HT-29 (cell line): ENCODE measurements at regions not wholly inside any gene's neighbourhood (a gene's known extent, or its start where the extent isn't known, plus 50 kb on each side); places are given as distances from the start of the nearest gene placed in this dataset.

Experiments used
- DNase-seq: peaks from one replicate; pipeline ENCODE4 v3.0.0-alpha.2; 2015; ENCODE audit warnings: low spot score

- DNase-seq, result no peak
These were observed 130.2 kb upstream of the FSTL4 start for GRCh38 chr5:133742431-133742988.

- DNase-seq, result no peak
These were observed 129.5 kb upstream of the FSTL4 start for GRCh38 chr5:133741818-133742355.

DNA sequence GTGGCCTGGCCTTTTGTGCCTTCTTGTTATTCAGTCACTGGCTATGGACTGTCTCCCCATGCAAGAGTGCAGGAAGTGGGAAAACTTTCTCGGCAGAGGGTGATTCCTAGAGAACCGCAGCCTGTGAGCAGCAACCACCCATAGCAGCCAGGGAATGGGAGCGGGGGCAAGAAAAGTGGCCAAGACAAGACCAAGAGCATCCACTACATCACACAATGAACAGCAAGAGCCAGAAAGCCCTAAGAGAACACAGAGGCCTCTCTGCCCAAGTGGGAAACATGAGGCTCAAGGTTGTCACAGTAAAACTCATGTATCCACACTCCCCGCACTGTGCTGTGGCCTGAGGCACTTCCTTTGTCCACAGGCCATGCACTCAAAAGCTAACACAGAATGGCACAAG lies 129.1 kb upstream of the FSTL4 start:
- no peak for DNase-seq

- DNase-seq, result no peak
These were observed 126.9 kb upstream of the FSTL4 start for GRCh38 chr5:133739181-133739780.

- DNase-seq, result no peak
These were observed 125.9 kb upstream of the FSTL4 start for GRCh38 chr5:133738271-133738670.

GRCh38 chr5:133736512-133736911 lies 124.2 kb upstream of the FSTL4 start:
- no peak for DNase-seq

DNA sequence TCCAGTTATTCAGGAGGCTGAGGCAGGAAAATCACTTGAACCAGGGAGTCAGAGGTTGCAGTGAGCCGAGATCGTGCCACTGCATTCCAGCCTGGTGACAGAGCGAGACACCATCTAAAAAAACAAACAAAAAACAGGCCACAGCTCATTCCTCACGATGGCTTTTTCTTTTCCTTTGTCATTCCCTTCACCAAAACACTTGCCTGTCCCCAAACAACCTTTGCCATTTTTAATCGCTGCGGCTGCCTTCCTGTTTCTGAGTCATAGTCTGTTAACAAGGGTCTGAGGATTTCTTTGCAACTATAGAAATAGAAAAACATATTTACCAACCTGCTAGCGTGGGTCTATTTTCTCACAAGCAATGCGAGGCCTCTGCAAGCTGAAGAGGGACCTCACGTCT lies 123.0 kb upstream of the FSTL4 start:
- DNase-seq, result no peak

- no peak for DNase-seq
These were observed 122.6 kb upstream of the FSTL4 start for GRCh38 chr5:133734916-133735315.

GRCh38 chr5:133732536-133732935 lies 120.2 kb upstream of the FSTL4 start:
- DNase-seq, result no peak

GRCh38 chr5:133731951-133732350 lies 119.6 kb upstream of the FSTL4 start:
- no peak for DNase-seq

- DNase-seq, result no peak
These were observed 118.5 kb upstream of the FSTL4 start for GRCh38 chr5:133730866-133731265.

DNA sequence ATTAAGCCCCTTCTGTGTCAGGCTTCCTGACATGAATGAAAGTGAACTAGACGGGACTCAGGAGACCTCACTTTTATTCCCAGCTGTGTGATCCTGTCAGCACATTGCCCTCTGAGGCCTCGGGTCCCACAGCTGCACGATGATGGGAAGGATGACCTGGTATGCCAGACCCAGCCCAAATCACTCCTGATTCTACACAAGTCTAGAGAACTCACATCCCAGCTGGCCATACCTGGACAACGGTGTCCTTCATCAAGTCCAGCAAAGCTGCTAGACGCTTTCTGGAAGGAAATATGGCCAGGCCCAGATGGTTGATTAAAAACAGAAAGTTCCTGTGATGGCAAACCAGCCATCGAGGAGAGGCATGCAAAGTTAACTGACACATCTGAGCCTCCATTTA lies 118.0 kb upstream of the FSTL4 start:
- no peak for DNase-seq

GRCh38 chr5:133729800-133730199 lies 117.5 kb upstream of the FSTL4 start:
- DNase-seq, result no peak

DNA sequence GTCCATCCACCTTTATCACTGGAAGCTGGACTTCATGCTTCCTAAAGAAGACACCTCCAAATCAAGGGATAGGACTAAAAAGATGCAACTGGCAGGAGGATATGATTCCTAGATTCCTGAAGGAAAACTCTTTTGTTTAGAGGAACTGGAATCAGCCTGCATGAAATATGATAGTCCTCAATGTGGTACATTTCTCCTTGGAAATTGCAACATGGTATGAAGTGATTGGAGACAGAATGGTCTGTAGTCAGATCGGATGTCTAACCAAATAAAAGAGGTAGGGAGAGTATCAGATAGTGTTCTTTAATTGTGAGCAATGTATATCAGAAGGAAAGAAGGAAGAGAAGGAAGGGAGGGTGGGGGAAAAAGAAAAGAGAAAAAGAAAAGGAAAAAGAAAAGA lies 116.1 kb upstream of the FSTL4 start:
- DNase-seq, result no peak

DNA sequence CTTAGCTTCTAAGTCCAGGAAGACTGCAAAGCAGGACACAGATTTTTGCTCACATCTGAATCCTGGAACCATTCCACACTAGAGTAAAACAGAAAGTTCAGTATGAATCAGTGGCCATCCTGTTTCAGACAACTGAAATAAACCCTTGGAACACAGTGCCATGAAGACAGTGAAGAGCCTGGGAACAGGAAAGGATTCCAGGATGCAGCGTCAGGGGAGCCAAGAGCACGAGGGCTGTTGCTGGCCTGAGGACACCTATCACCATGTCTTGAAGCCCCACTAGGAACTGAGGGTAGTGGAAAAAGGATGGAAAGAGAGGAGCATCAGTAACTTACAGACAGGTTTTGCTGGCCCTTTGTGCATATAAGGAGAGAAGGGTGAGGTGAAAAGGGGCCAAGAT lies 115.3 kb upstream of the FSTL4 start:
- DNase-seq, result no peak

- DNase-seq, result no peak
These were observed 111.5 kb upstream of the FSTL4 start for GRCh38 chr5:133723651-133724366.

DNA sequence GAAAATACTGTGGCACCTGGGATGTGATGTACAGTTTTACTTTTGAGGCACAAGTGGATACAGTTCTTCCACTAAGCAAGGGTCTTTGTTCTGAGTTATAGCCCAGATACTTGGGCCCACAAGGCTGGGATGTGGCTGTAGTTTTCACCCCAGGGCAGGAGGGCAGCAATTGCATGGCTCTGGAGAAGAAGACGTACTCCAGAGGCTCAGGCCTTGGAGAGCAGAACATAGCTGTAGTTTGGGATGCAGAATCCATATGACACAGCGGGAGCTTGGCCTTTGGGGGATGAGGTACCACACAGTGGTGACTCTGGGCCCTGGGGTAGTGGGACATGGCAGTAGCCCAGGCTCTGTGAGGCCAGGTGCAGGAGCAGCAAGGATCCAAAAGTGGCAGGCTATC lies 110.8 kb upstream of the FSTL4 start:
- DNase-seq, result no peak

- no peak for DNase-seq
These were observed 109.0 kb upstream of the FSTL4 start for GRCh38 chr5:133721365-133721764.

DNA sequence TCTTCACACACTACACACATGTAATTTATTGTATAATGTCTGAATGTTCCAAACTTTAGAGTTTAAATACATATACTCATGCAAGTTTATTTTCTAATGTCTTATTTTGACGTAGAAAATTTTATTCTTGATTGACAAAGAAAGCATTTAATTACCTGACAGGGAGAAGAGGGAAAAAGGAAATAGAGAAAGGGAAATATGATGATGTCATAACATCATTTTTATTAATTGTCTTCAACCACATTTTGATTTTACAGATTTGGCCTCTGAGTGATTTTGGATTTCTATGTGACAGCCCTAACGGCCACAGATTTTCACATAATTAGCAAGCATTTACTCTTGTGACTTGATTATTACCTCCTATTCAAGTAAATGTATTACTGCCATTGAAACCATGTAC lies 106.1 kb upstream of the FSTL4 start:
- no peak for DNase-seq

GRCh38 chr5:133716532-133717183 lies 104.3 kb upstream of the FSTL4 start:
- no peak for DNase-seq

- no peak for DNase-seq
These were observed 103.3 kb upstream of the FSTL4 start for GRCh38 chr5:133715616-133716015.

- DNase-seq, result no peak
These were observed 102.9 kb upstream of the FSTL4 start for GRCh38 chr5:133715216-133715615.
